Activated CD8-positive, alpha-beta T cell treated with anti-CD3 and anti-CD28 coated beads, Interleukin-2, amount 10 ng/mL, durations not matched to agents 7 days and 5 days (primary cell): ENCODE measurements at regions not wholly inside any gene's neighbourhood (a gene's known extent, or its start where the extent isn't known, plus 50 kb on each side); places are given as distances from the start of the nearest gene placed in this dataset.

Source experiments
- ATAC-seq: fragments of 150-1000 bp; cut with Tn5 transposase; one replicate; pipeline ENCODE4 v1.10.0; 2021; ENCODE audit warnings: moderate library complexity
- CTCF ChIA-PET: fragments of 350-600 bp; sonication (Branson Sonifier 250); formaldehyde crosslinking; loops from one replicate; lab custom pipeline; 2021; ENCODE audit warnings: antibody characterized with exemption; lab: Charles Lee
- POLR2A ChIA-PET: fragments of 350-600 bp; sonication (Branson Sonifier 250); formaldehyde crosslinking; loops from one replicate; lab custom pipeline; 2021; ENCODE audit warnings: antibody characterized with exemption; lab: Charles Lee
- DNase-seq: peaks from one replicate; pipeline ENCODE4 v3.0.0-alpha.2; 2020
- H3K27ac Mint-ChIP-seq: one replicate; pipeline ENCODE4 v1.8.0; 2021; ENCODE audit warnings: mild to moderate bottlenecking, mixed read lengths
- H3K27me3 Mint-ChIP-seq: one replicate; pipeline ENCODE4 v1.8.0; 2021; ENCODE audit warnings: low read depth, mixed read lengths
- H3K36me3 Mint-ChIP-seq: one replicate; pipeline ENCODE4 v1.8.0; 2021; ENCODE audit warnings: low read depth, mixed read lengths
- H3K4me1 Mint-ChIP-seq: one replicate; pipeline ENCODE4 v1.8.0; 2021; ENCODE audit warnings: low read depth, mixed read lengths
- H3K4me3 Mint-ChIP-seq: one replicate; pipeline ENCODE4 v1.8.0; 2021; ENCODE audit warnings: mild to moderate bottlenecking, mixed read lengths
- H3K9me3 Mint-ChIP-seq: one replicate; pipeline ENCODE4 v1.8.0; 2022; ENCODE audit warnings: mixed read lengths; ENCODE audit not compliant: insufficient read depth

DNA sequence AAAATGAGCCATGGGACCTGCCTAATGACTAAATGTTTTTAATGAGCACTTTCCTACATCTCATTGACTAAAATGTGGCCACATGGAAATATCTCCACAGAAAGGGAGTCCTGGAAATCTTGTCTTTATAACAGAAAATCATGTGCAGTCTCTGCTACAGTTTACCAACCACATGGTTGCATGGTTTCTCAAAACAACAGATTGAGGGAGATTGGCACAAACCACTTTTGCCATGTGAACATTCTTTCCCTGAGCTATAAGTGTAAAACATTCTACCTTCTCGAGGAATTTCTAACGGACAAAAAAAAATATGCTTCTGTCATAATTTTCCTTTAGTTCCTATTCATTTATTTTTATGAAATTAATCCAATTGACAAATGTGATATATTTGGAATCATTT, 218.9 kb upstream of the SLITRK5 start:
- DNase-seq = no peak
- Mint-ChIP-seq H3K4me3 (no peak overlapping the region), H3K9me3 (peaks cover 7% of the 10 kb centered on the region), H3K27me3 (no peaks in the 10 kb centered on the region), H3K4me1 (no peaks in the 10 kb centered on the region), H3K27ac (no peak overlapping the region), H3K36me3 (no peaks in the 10 kb centered on the region)
- CTCF ChIA-PET = no interaction called here
- POLR2A ChIA-PET = no interaction called here
- no peak for ATAC-seq

- Mint-ChIP-seq H3K4me1 (no peaks in the 10 kb centered on the region), H3K27me3 (no peaks in the 10 kb centered on the region), H3K9me3 (peaks cover 7% of the 10 kb centered on the region), H3K4me3 (no peak overlapping the region), H3K27ac (no peak overlapping the region), H3K36me3 (no peaks in the 10 kb centered on the region)
- DNase-seq (no peak), ATAC-seq (no peak)
- CTCF ChIA-PET = no interaction called here
- POLR2A ChIA-PET = no interaction called here
Observed at GRCh38 chr13:87453244-87453643, 217.9 kb upstream of the SLITRK5 start.

- H3K9me3 Mint-ChIP-seq = peaks cover 16% of the 10 kb centered on the region
- DNase-seq = no peak
- H3K4me3 Mint-ChIP-seq = no peak overlapping the region
- ATAC-seq = no peak
- H3K4me1 Mint-ChIP-seq = no peaks in the 10 kb centered on the region
- POLR2A ChIA-PET = no interaction called here
- no peak overlapping the region for H3K27ac Mint-ChIP-seq
- H3K27me3 Mint-ChIP-seq = no peaks in the 10 kb centered on the region
- CTCF ChIA-PET = no interaction called here
- no peaks in the 10 kb centered on the region for H3K36me3 Mint-ChIP-seq
Observed at GRCh38 chr13:87459419-87459818, 211.8 kb upstream of the SLITRK5 start.

- H3K9me3 Mint-ChIP-seq = peaks cover 25% of the 10 kb centered on the region
- DNase-seq = no peak
- H3K27ac Mint-ChIP-seq = no peak overlapping the region
- H3K4me1 Mint-ChIP-seq = no peaks in the 10 kb centered on the region
- H3K36me3 Mint-ChIP-seq = no peaks in the 10 kb centered on the region
- CTCF ChIA-PET = no interaction called here
- POLR2A ChIA-PET = no interaction called here
- no peak overlapping the region for H3K4me3 Mint-ChIP-seq
- ATAC-seq = no peak
- H3K27me3 Mint-ChIP-seq = no peaks in the 10 kb centered on the region
Observed at GRCh38 chr13:87497426-87497825, 173.7 kb upstream of the SLITRK5 start.

- no peak for DNase-seq
- CTCF ChIA-PET = no interaction called here
- POLR2A ChIA-PET = no interaction called here
- no peak for ATAC-seq
- H3K4me1 Mint-ChIP-seq = no peaks in the 10 kb centered on the region
- peaks cover 32% of the 10 kb centered on the region for H3K9me3 Mint-ChIP-seq
- H3K4me3 Mint-ChIP-seq = no peak overlapping the region
- no peaks in the 10 kb centered on the region for H3K36me3 Mint-ChIP-seq
- H3K27ac Mint-ChIP-seq = no peak overlapping the region
- H3K27me3 Mint-ChIP-seq = no peaks in the 10 kb centered on the region
Observed at GRCh38 chr13:87498681-87499080, 172.5 kb upstream of the SLITRK5 start.

GRCh38 chr13:87524775-87525174, 146.4 kb upstream of the SLITRK5 start:
- POLR2A ChIA-PET = no interaction called here
- Mint-ChIP-seq H3K9me3 (no peaks in the 10 kb centered on the region), H3K4me1 (no peaks in the 10 kb centered on the region), H3K27ac (no peak overlapping the region), H3K4me3 (no peak overlapping the region), H3K27me3 (no peaks in the 10 kb centered on the region), H3K36me3 (no peaks in the 10 kb centered on the region)
- DNase-seq (no peak), ATAC-seq (no peak)
- CTCF ChIA-PET = no interaction called here

GRCh38 chr13:87533776-87534175, 137.4 kb upstream of the SLITRK5 start:
- peaks cover 5% of the 10 kb centered on the region for H3K9me3 Mint-ChIP-seq
- ATAC-seq = no peak
- no peaks in the 10 kb centered on the region for H3K27me3 Mint-ChIP-seq
- H3K4me1 Mint-ChIP-seq = no peaks in the 10 kb centered on the region
- no peaks in the 10 kb centered on the region for H3K36me3 Mint-ChIP-seq
- DNase-seq = no peak
- ChIA-PET CTCF (no interaction called here), POLR2A (no interaction called here)
- H3K27ac Mint-ChIP-seq = no peak overlapping the region
- no peak overlapping the region for H3K4me3 Mint-ChIP-seq

- CTCF ChIA-PET = no interaction called here
- Mint-ChIP-seq H3K36me3 (no peaks in the 10 kb centered on the region), H3K27ac (no peak overlapping the region), H3K9me3 (peaks cover 5% of the 10 kb centered on the region), H3K27me3 (no peaks in the 10 kb centered on the region), H3K4me1 (no peaks in the 10 kb centered on the region), H3K4me3 (no peak overlapping the region)
- POLR2A ChIA-PET = no interaction called here
- ATAC-seq = no peak
- DNase-seq = no peak
Observed at GRCh38 chr13:87535911-87536310, 135.3 kb upstream of the SLITRK5 start.

- Mint-ChIP-seq H3K27ac (no peak overlapping the region), H3K9me3 (peaks cover 5% of the 10 kb centered on the region), H3K4me3 (no peak overlapping the region), H3K4me1 (no peaks in the 10 kb centered on the region), H3K36me3 (no peaks in the 10 kb centered on the region), H3K27me3 (no peaks in the 10 kb centered on the region)
- no peak for ATAC-seq
- ChIA-PET POLR2A (no interaction called here), CTCF (no interaction called here)
- DNase-seq = no peak
Observed at GRCh38 chr13:87536499-87536898, 134.7 kb upstream of the SLITRK5 start.

DNA sequence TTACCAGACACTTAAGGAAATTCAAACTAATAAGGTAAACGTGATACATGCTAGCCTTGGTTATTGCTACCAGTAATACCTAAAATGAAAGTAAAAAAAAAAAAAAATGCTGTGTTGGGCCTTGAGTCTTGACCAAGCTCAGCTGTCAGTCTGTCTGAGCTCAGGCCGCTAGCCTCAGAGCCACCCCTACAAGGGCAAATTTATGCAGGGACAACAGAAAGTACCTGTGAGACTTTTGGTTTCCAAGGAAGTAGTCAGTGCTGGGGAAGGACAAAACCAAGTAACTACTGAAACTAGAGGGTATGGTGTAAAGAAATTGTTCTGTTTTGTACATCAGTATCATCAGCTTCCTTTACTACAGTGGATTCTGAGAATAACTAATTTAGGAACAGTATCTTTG, 134.3 kb upstream of the SLITRK5 start:
- ChIA-PET POLR2A (no interaction called here), CTCF (no interaction called here)
- Mint-ChIP-seq H3K4me3 (no peak overlapping the region), H3K27ac (no peak overlapping the region), H3K9me3 (peaks cover 5% of the 10 kb centered on the region), H3K27me3 (no peaks in the 10 kb centered on the region), H3K36me3 (no peaks in the 10 kb centered on the region), H3K4me1 (no peaks in the 10 kb centered on the region)
- DNase-seq = no peak
- no peak for ATAC-seq

DNA sequence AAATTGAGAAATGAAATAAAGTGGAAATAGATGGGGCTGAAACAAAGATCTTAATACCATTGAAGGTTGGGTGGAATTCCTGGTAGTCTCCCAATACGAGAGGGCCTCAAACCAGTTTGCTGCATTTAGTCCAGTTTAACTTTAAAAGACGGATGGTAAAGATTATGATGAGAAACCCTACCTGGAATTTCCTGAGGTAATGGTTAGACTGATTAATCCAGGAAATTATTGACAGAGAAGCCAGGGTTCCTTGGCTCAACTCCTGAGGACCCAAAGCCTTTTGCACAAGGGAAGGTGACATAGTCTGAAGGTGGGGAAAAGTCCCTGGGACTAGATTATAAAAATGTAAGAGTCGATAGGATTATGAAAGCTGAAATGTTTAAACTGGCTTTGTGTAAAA, 133.2 kb upstream of the SLITRK5 start:
- no peaks in the 10 kb centered on the region for H3K4me1 Mint-ChIP-seq
- H3K9me3 Mint-ChIP-seq = peaks cover 6% of the 10 kb centered on the region
- H3K27me3 Mint-ChIP-seq = no peaks in the 10 kb centered on the region
- DNase-seq (no peak), ATAC-seq (no peak)
- ChIA-PET CTCF (no interaction called here), POLR2A (no interaction called here)
- no peaks in the 10 kb centered on the region for H3K36me3 Mint-ChIP-seq
- H3K4me3 Mint-ChIP-seq = no peak overlapping the region
- no peak overlapping the region for H3K27ac Mint-ChIP-seq

GRCh38 chr13:87538366-87539052, 132.7 kb upstream of the SLITRK5 start:
- DNase-seq (no peak), ATAC-seq (no peak)
- Mint-ChIP-seq H3K27me3 (no peaks in the 10 kb centered on the region), H3K36me3 (no peaks in the 10 kb centered on the region), H3K27ac (no peak overlapping the region), H3K4me1 (no peaks in the 10 kb centered on the region), H3K9me3 (peaks cover 12% of the 10 kb centered on the region), H3K4me3 (no peak overlapping the region)
- POLR2A ChIA-PET = no interaction called here
- CTCF ChIA-PET = no interaction called here

GRCh38 chr13:87553142-87553541, 118.0 kb upstream of the SLITRK5 start:
- Mint-ChIP-seq H3K36me3 (no peaks in the 10 kb centered on the region), H3K9me3 (peaks cover 6% of the 10 kb centered on the region), H3K4me3 (no peak overlapping the region), H3K27ac (no peak overlapping the region), H3K27me3 (no peaks in the 10 kb centered on the region), H3K4me1 (no peaks in the 10 kb centered on the region)
- ATAC-seq = no peak
- DNase-seq = no peak
- CTCF ChIA-PET = no interaction called here
- POLR2A ChIA-PET = no interaction called here
